GM03348 (cell line): ENCODE measurements at regions not wholly inside any gene's neighbourhood (a gene's known extent, or its start where the extent isn't known, plus 50 kb on each side); places are given as distances from the start of the nearest gene placed in this dataset.
"Not testable (repeated sequence)": the region's sequence is repeated elsewhere in the genome, so short reads cannot be mapped to it uniquely, and the experiment has no call there.

ENCODE experiments used
- DNase-seq: peaks from one replicate; pipeline ENCODE4 v3.0.0; 2012; ENCODE audit warnings: low spot score

DNA sequence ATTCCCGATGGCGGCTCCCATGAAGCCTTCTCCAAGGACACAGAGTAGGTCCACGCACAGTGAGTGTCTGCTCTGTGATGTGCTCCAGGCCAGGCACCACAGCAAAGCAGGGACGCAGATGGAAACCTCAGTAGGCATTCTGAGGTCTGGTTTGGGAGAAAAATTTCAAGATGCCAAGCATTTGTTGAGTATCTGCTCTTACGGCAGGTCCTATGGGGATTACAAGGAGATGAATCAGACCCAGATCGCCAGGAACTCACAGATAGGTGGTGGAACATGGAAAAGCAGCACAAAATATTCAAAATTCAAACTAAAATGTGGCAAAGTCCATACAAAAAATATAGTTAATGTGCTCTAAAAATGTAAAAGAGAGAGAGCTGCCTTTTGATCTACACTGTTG lies 684.9 kb upstream of the TMEM132C start:
- no peak for DNase-seq

GRCh38 chr12:127583041-127583440 lies 683.9 kb upstream of the TMEM132C start:
- DNase-seq = no peak

DNA sequence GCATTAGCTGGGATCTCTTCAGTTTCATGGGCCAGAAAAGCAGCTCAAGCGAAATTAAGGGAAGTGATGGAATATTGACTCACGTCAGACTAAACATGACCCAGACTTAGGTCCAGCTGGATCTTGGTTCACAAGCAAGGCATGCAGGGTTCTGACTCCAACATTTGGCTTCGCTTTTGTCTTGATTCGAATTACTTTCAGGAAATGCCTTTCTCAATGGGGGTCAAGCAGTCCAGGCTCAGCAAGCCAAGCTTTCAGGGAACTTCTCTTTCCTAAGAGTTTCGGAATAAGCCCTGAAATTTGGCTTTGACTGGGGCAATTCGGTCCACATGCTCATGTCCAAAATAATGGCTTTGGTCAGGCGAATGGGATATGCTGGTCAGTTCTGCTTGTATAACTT lies 678.7 kb upstream of the TMEM132C start:
- DNase-seq = peak; percentile 73

GRCh38 chr12:127589541-127589940 lies 677.4 kb upstream of the TMEM132C start:
- DNase-seq = no peak

DNA sequence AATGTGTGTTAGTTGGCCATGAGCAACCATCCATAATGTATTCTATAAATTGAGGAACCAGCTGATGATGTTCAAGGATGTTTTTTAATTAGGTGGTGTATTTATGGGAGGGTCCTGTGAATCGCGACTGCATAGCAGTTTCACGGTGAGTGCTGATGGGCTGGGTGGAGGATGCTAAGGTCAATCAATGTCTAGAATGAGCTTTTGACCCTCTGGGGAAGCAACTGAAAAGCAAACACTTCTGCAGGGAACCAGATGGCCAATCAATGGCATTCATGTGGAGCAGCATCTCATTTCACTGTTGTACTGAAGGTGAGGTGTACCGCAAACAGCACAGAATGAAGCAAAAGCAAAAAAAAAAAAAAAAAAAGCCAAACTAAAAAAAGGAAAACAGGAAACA lies 676.1 kb upstream of the TMEM132C start:
- DNase-seq = no peak

DNA sequence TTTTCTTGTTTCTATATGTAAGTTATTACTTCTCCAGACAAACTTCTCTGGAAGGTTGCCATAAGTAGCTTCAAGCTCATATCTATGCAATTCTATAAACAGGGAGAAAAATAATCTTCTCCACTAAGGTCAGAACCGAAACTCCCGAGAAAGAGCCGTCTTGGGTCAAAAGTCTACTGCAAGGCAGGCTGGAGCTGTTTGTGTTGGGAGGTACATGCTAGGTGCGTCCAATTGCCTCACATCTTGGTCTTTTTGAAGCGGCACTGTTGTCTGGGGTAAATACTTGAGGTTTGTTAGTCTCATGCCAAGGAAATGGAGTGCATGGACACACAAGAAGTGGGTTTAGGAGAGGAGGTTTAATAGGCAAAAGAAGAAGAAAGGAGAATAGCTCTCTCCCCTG lies 674.7 kb upstream of the TMEM132C start:
- DNase-seq = no peak

GRCh38 chr12:127594351-127594970 lies 672.5 kb upstream of the TMEM132C start:
- no peak for DNase-seq

GRCh38 chr12:127595506-127595905 lies 671.5 kb upstream of the TMEM132C start:
- DNase-seq = no peak

DNA sequence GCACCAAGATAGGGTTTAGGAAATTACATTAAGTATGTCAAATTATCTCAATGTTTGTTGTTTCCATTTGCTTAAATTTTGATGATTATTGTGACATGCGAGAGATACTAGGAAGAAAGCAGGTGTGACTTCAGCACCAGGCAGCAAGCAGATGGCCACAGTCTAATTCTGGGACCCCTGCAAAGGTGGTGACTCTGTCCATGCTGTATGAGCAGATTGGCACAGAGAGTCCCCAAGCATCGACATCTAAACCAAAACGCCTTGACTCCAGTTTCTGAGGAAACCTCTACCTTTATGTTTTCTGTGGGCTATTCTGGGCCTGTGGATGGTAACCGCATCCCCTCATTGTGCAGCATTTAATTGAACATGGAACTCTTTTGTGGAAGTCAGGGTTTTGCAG lies 670.1 kb upstream of the TMEM132C start:
- no peak for DNase-seq

- no peak for DNase-seq
Measured at GRCh38 chr12:127599436-127599835, 667.5 kb upstream of the TMEM132C start.

DNA sequence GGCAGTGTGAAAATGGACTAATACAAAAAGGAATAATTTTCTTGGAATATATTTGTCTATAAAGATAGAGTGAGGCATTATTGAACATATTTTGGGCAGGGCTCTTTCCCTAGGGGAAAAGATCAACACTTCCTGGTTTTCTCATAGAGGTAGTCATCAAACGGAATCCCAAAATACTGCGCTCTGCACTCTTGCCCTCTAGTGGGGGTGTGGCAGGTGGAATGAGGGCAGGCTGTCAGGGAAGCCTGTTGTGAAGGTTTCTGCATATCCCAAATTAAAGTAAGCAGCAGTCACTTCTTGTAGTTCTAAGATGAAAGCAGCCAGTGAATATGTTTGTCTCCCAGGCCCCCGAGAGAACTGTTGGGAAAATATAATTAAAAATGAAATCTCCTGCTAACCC lies 666.8 kb upstream of the TMEM132C start:
- no peak for DNase-seq

GRCh38 chr12:127606476-127607015 lies 660.4 kb upstream of the TMEM132C start:
- no peak for DNase-seq

DNA sequence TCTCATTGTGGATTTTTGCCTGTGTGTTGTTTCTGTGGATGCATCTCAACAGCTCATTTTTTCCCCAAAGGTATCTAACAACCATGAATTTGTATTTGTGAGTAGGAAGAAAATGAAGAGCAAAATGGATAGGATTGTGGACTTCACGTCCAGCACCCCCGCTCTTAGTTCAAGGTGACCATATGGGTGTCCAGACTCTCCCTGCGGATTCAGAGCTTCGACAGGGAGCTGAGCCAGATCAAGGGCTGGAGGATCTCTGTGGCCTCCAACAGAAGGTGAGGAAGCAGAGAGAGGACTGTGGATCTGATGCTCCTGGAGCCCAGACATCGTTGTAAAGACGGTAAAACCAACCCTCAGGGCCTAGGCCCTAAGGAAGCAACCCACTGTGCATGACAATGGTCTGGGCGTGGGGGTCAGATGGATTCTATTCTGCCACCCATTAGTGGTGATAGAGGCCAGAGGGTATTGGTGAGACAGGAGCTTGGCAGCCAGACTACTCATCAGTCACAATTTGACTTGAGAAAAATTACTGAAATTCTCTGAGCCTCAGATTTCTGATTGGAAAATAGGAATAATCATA lies 659.7 kb upstream of the TMEM132C start:
- DNase-seq = no peak

DNA sequence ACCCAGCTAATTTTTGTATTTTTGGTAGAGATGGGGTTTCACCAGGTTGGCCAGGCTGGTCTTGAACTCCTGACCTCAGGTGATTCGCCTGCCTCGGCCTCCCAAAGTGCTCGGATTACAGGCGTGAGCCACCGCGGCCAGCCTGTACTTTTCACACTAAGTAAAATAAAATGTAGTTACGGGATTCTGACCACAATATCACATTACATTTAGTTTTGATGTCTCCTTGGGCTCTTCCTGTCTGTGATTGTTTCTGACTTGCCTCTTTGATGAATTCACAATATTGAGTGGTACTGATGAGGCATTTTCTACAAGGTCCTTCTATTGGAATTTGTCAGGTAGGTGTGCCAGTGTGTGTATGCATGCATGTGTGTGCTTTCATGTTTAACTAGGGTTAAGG lies 658.6 kb upstream of the TMEM132C start:
- not testable (repeated sequence) for DNase-seq

DNA sequence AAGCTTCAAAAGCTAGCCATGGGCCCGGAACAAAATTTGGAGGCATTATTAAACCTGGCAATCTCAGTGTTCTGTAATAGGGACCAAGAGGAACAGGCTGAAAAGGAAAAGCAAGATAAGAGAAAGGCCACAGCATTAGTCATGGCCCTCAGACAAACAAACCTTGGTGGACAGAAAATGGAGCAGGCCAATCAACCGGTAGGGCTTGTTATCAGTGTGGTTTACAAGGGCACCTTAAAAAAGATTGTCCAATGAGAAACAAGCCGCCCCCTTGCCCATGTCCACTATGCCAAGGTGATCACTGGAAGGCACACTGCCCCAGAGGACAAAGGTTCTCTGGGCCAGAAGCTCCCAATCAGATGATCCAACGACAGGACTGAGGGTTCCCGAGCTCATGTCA lies 653.9 kb upstream of the TMEM132C start:
- DNase-seq = no peak

DNA sequence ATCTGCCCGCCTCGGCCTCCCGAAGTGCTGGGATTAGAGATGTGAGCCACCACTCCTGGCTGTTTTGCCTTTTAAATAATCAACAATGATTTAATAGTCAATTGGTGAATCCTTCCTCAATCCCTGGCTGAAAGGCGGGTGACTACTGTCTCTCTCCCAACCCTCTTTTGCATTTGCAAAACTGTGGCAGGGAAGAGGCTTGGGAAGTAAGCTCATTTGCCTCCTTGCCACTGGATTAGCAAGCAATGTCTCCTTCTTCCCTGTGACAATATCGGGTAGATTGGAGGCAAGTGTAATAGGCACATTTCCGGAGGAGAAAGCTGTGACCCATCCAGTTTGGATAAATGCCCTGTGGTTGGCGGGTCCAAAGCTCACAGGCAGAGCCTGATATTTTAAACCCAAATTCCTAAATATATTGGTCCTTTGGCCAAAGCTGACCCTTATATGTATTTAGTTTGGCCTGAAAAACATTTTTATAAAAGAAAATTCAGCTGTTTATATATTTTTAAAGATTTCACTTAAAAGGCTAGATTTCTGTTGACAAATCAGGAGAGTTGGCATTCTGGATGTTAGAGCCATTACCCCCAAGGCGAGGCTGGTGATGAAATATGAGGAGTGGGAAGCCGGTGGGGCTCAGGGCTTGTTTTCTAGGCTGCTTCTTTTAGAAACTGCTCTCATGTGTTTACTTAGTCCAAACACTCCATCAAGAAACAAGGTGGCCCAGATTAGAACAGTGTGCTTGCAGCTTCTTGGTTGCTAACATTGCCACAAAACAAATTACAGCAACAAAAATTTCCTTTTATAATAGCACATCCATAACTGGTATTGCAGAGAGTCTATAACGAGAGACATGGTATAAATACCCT lies 646.9 kb upstream of the TMEM132C start:
- DNase-seq = no peak

- no peak for DNase-seq
Measured at GRCh38 chr12:127620735-127621355, 646.1 kb upstream of the TMEM132C start.

- no peak for DNase-seq
Measured at GRCh38 chr12:127621366-127621765, 645.6 kb upstream of the TMEM132C start.

GRCh38 chr12:127623362-127623761 lies 643.6 kb upstream of the TMEM132C start:
- DNase-seq = no peak

GRCh38 chr12:127625176-127625771 lies 641.7 kb upstream of the TMEM132C start:
- no peak for DNase-seq

- DNase-seq = peak; percentile 62
Measured at GRCh38 chr12:127628645-127629044, 638.3 kb upstream of the TMEM132C start.
